RWPE1 (cell line): ENCODE measurements at regions not wholly inside any gene's neighbourhood (a gene's known extent, or its start where the extent isn't known, plus 50 kb on each side); places are given as distances from the start of the nearest gene placed in this dataset.

Experiments used
- CTCF ChIA-PET: fragments of 350-600 bp; sonication (Branson Sonifier 250); formaldehyde crosslinking; extraction: SDS; loops from one replicate; lab custom pipeline; 2021; lab: Yijun Ruan, JAX
- POLR2A ChIA-PET: fragments of 400-600 bp; formaldehyde crosslinking; extraction: SDS; loops from one replicate; lab custom pipeline; 2020; ENCODE audit warnings: antibody characterized with exemption; ENCODE audit not compliant: low non-redundant PET; lab: Yijun Ruan, JAX
- DNase-seq: peaks from one replicate; pipeline ENCODE4 v3.0.0; 2012; ENCODE audit warnings: low spot score
- H3K27ac ChIP-seq: fragments of 450-650 bp; 2 replicates; pipeline ENCODE4 v1.5.1; 2017
- TF ChIP-seq, protein P1 (sequence below): fragments of 450-650 bp; conservative IDR thresholded peaks from 2 replicates; pipeline ENCODE4 v1.5.1; 2017; ENCODE audit warnings: low read depth, mild to moderate bottlenecking

DNA sequence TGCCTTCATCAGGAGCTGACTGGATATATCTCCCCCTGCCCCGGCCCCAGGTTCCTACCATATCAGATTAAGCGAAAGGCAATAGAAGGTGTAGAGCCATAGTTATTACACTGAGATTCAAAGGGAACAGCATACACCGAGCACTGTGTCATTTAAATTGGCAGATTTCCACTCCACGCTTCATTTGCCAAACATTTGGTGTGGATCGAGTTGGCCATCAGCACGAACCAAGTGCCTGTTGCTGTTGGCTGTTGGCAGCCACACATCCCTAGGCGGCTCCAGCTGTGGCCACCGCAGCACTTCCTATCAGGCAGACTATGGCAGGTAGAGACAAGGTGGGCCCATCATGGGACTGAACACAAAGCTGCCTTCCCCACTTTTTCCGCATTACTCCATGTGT is 115.8 kb downstream of the CCNA1 start:
- TF ChIP-seq, protein P1, sequence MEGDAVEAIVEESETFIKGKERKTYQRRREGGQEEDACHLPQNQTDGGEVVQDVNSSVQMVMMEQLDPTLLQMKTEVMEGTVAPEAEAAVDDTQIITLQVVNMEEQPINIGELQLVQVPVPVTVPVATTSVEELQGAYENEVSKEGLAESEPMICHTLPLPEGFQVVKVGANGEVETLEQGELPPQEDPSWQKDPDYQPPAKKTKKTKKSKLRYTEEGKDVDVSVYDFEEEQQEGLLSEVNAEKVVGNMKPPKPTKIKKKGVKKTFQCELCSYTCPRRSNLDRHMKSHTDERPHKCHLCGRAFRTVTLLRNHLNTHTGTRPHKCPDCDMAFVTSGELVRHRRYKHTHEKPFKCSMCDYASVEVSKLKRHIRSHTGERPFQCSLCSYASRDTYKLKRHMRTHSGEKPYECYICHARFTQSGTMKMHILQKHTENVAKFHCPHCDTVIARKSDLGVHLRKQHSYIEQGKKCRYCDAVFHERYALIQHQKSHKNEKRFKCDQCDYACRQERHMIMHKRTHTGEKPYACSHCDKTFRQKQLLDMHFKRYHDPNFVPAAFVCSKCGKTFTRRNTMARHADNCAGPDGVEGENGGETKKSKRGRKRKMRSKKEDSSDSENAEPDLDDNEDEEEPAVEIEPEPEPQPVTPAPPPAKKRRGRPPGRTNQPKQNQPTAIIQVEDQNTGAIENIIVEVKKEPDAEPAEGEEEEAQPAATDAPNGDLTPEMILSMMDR = no peak
- ChIA-PET POLR2A (no interaction called here), CTCF (no interaction called here)
- H3K27ac ChIP-seq = no peak overlapping the region
- no peak for DNase-seq

DNA sequence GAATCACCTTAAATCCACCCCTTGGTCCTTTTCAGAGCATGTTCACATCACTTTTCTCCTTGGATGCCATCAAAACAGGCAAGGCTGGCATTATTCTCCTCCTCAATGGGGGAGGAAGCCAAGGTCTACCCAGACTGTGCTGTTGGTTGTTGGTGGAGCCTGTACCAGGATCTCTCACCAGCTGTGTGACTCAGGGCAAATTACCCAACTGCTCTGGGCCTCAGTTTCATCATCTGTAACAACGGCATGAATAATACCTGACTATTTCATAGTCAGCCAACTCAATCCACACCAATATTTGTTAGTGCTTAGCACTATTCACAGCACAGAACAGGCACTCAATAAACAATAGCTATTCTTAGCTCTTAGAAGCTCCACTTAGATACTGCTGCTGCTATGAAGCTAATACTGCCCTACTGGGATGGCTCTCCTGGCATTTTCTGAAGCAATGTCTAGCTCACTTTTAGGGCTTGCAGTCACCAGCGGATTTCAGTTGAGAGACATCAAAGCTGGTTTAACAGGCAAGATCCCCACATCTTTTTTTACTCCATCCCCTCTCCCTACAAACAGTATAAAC is 116.9 kb downstream of the CCNA1 start:
- ChIA-PET POLR2A (no interaction called here), CTCF (interaction anchor here (1.0 kb wide), 1 partner anchor 309 kb away, joined by 3 read pairs; no protein-coding TSS in a partner anchor)
- TF ChIP-seq, protein P1 = no peak
- no peak overlapping the region for H3K27ac ChIP-seq
- DNase-seq = no peak

DNA sequence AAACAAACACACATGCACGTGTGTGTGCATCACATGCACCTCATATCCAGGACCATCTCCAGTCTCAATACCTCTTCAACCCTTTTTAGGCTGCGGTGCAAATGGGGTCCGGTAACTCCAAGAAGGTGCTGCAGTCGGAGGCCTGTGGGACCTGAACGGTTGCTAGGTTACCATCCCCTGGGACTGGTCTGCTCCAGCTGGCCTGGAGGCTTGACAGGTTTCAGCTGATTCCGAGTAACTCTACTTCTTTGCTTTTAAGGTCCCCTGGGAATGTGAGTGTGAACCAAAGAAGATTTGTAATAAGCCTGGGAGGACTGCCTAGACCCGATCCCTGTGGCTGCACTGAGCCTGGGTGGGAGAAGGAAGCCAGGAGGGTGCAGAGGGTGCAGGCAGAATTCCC is 117.5 kb downstream of the CCNA1 start:
- H3K27ac ChIP-seq = no peak overlapping the region
- no peak for DNase-seq
- POLR2A ChIA-PET = no interaction called here
- TF ChIP-seq, protein P1 = no peak
- CTCF ChIA-PET = interaction anchor here (1.0 kb wide), 1 partner anchor 308 kb away, joined by 3 read pairs; no protein-coding TSS in a partner anchor

- ChIA-PET CTCF (no interaction called here), POLR2A (no interaction called here)
- TF ChIP-seq, protein P1 = no peak
- DNase-seq = no peak
- H3K27ac ChIP-seq = no peak overlapping the region
Measured at GRCh38 chr13:36550177-36550576, 117.9 kb downstream of the CCNA1 start.

GRCh38 chr13:36551445-36551844 is 119.2 kb downstream of the CCNA1 start:
- ChIA-PET CTCF (no interaction called here), POLR2A (no interaction called here)
- TF ChIP-seq, protein P1 = no peak

GRCh38 chr13:36552334-36552733 is 120.0 kb downstream of the CCNA1 start:
- H3K27ac ChIP-seq = no peak overlapping the region
- POLR2A ChIA-PET = no interaction called here
- CTCF ChIA-PET = no interaction called here
- no peak for DNase-seq
- TF ChIP-seq, protein P1 = no peak

More at GRCh38 chr13:36551445-36551844, 119.2 kb downstream of the CCNA1 start:
- DNase-seq = no peak
- no peak overlapping the region for H3K27ac ChIP-seq

- ChIA-PET POLR2A (no interaction called here), CTCF (no interaction called here)
- H3K27ac ChIP-seq = no peak overlapping the region
- TF ChIP-seq, protein P1 = no peak
- no peak for DNase-seq
Measured at GRCh38 chr13:36553491-36553890, 120.3 kb upstream of the SERTM1 start.
